Keratinocyte (primary cell): ENCODE measurements at regions not wholly inside any gene's neighbourhood (a gene's known extent, or its start where the extent isn't known, plus 50 kb on each side); places are given as distances from the start of the nearest gene placed in this dataset.

Source experiments
- DNase-seq: peaks from one replicate; pipeline ENCODE4 v3.0.0-alpha.2; 2011; ENCODE audit warnings: low read depth, missing footprints, low spot score
- FAIRE-seq: peaks from 2 replicates; lab custom pipeline; 2011; peaks lifted over from hg19 to GRCh38; lab: Jason Lieb, UNC
- H2AFZ ChIP-seq: 2 replicates; pipeline ENCODE4 v1.6.0; 2012; ENCODE audit warnings: low read length, control low read depth, inconsistent platforms; ENCODE audit not compliant: control insufficient read depth
- H3K27ac ChIP-seq: 2 replicates; pipeline ENCODE4 v1.5.1; 2011; ENCODE audit warnings: low read length; ENCODE audit not compliant: control insufficient read depth, insufficient read depth
- H3K27me3 ChIP-seq: 3 replicates; pipeline ENCODE4 v1.6.0; 2011; ENCODE audit warnings: low read length; ENCODE audit not compliant: control insufficient read depth, insufficient read depth; ENCODE audit errors: extremely low read depth
- H3K36me3 ChIP-seq, 2 experiments: 2 replicates in 1 of 2; 3 replicates in 1 of 2; pipeline ENCODE4 v1.5.1; 2011; ENCODE audit warnings: low read length in 2 of 2, mild to moderate bottlenecking in 1 of 2; ENCODE audit not compliant: control insufficient read depth in 2 of 2, insufficient read depth in 2 of 2; ENCODE audit errors: extremely low read depth in 1 of 2
- H3K4me1 ChIP-seq: 3 replicates; pipeline ENCODE4 v1.5.1; 2011; ENCODE audit warnings: low read length; ENCODE audit not compliant: control insufficient read depth, insufficient read depth; ENCODE audit errors: extremely low read depth
- H3K4me2 ChIP-seq: 3 replicates; pipeline ENCODE4 v1.6.0; 2011; ENCODE audit warnings: low read depth, low read length; ENCODE audit not compliant: control insufficient read depth, insufficient read depth; ENCODE audit errors: extremely low read depth
- H3K4me3 ChIP-seq, 3 experiments: fragments of 200-600 bp in 1 of 3; sonication (generic) in 1 of 3; 2 replicates in 2 of 3; 3 replicates in 1 of 3; pipeline ENCODE4 v1.5.1; 2011 to 2016; ENCODE audit warnings: low read length in 3 of 3, mild to moderate bottlenecking in 3 of 3, control low read depth in 2 of 3, inconsistent platforms in 1 of 3, low read depth in 1 of 3, mixed read lengths in 1 of 3, mixed run types in 1 of 3, moderate library complexity in 1 of 3; ENCODE audit not compliant: control insufficient read depth in 2 of 3, insufficient read depth in 2 of 3; ENCODE audit errors: extremely low read depth in 1 of 3
- H3K79me2 ChIP-seq: 2 replicates; pipeline ENCODE4 v1.6.0; 2012; ENCODE audit warnings: low read length; ENCODE audit not compliant: control insufficient read depth, insufficient read depth
- H3K9ac ChIP-seq: 3 replicates; pipeline ENCODE4 v1.6.0; 2011; ENCODE audit warnings: low read length; ENCODE audit not compliant: control insufficient read depth, insufficient read depth; ENCODE audit errors: extremely low read depth
- H3K9me1 ChIP-seq: 3 replicates; pipeline ENCODE4 v1.6.0; 2011; ENCODE audit warnings: low read length; ENCODE audit not compliant: control insufficient read depth, insufficient read depth; ENCODE audit errors: extremely low read depth
- H3K9me3 ChIP-seq: 2 replicates; pipeline ENCODE4 v1.5.1; 2012; ENCODE audit warnings: low read depth, low read length; ENCODE audit not compliant: control insufficient read depth
- H4K20me1 ChIP-seq: 3 replicates; pipeline ENCODE4 v1.6.0; 2011; ENCODE audit warnings: low read length; ENCODE audit not compliant: control insufficient read depth, insufficient read depth; ENCODE audit errors: extremely low read depth
- CTCF ChIP-seq, 3 experiments: IDR thresholded peaks in 1 of 3; conservative IDR thresholded peaks in 1 of 3; optimal IDR thresholded peaks in 1 of 3; 2 replicates in 2 of 3; 3 replicates in 1 of 3; pipeline versions ENCODE3 to v1.5.1; 2011; ENCODE audit warnings: low read length in 3 of 3, mild to moderate bottlenecking in 3 of 3, moderate library complexity in 2 of 3, control low read depth in 1 of 3, inconsistent platforms in 1 of 3; ENCODE audit not compliant: insufficient read depth in 2 of 3; ENCODE audit errors: extremely low read depth in 1 of 3
- EZH2 ChIP-seq: IDR thresholded peaks from one replicate; pipeline ENCODE4 v1.6.1; 2012; ENCODE audit warnings: inconsistent platforms, mild to moderate bottlenecking, low read length, moderate library complexity
- dilution Hi-C: fragments of 300-500 bp; cut with MboI; formaldehyde crosslinking; loops from one replicate; pipeline ENCODE4 v1.7.0; 2020; ENCODE audit warnings: low sequenced_read_pairs; ENCODE audit not compliant: extremely low pct_ligation_motif_present

- FAIRE-seq, result no peak
- Histone ChIP-seq H3K79me2 (no peaks in the 10 kb centered on the region), H3K27ac (no peak overlapping the region), H3K9ac (no peak overlapping the region), H3K4me1 (no peaks in the 10 kb centered on the region), H3K4me3 (no peak overlapping the region), H2AFZ (no peak overlapping the region), H3K9me1 (no peaks in the 10 kb centered on the region), H3K36me3 (no peaks in the 10 kb centered on the region), H3K4me2 (no peak overlapping the region), H3K9me3 (no peaks in the 10 kb centered on the region), H3K27me3 (peaks cover 10% of the 10 kb centered on the region), H4K20me1 (no peaks in the 10 kb centered on the region)
- dilution Hi-C loops, result no loop called here
- TF ChIP-seq EZH2 (no peak), CTCF (optimal IDR thresholded peaks at IDR 0.05 in 1 of 3, IDR thresholded peaks at IDR 0.05 in 1 of 3, conservative IDR thresholded peaks at IDR 0.05 in 1 of 3; ENCODE audit: extremely low read depth in 1 of 3, insufficient read depth in 2 of 3, low read length in 3 of 3) (no peak)
- no peak for DNase-seq
Observed at GRCh38 chr11:115691030-115691429, 186.8 kb upstream of the CADM1 start.

DNA sequence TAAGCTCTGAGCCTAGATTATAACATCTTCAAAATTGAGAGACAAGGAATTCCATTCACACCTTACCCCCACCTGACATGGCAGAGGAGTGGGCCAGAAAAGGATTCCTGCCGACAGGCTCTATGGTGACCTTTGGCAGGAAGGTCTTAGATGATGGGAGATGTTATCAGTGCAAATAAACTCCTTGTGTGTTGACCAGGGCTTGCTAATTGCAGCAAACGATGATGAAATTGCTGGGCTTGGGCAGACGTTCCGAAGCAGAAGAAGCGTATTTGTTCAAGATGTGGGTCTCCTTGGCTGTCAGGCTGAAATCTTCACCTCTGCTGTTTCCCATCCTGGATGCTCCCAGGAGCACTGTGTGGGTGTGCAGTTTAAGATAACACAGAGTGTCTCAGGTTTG lies 183.7 kb upstream of the CADM1 start:
- DNase-seq (no peak), FAIRE-seq (no peak)
- Histone ChIP-seq H3K27ac (no peak overlapping the region), H3K79me2 (no peaks in the 10 kb centered on the region), H3K4me1 (no peaks in the 10 kb centered on the region), H3K9me1 (no peaks in the 10 kb centered on the region), H3K9me3 (no peaks in the 10 kb centered on the region), H3K9ac (no peak overlapping the region), H3K27me3 (peaks cover 6% of the 10 kb centered on the region), H2AFZ (no peak overlapping the region), H3K36me3 (no peaks in the 10 kb centered on the region), H4K20me1 (no peaks in the 10 kb centered on the region), H3K4me3 (no peak overlapping the region), H3K4me2 (no peak overlapping the region)
- no peak for TF ChIP-seq EZH2
- TF ChIP-seq CTCF (optimal IDR thresholded peaks at IDR 0.05 in 1 of 3, IDR thresholded peaks at IDR 0.05 in 1 of 3, conservative IDR thresholded peaks at IDR 0.05 in 1 of 3; ENCODE audit: extremely low read depth in 1 of 3, insufficient read depth in 2 of 3, low read length in 3 of 3), result no peak
- dilution Hi-C loops, result no loop called here
